Sigmoid colon (tissue), 4 donors: ENCODE measurements at regions not wholly inside any gene's neighbourhood (a gene's known extent, or its start where the extent isn't known, plus 50 kb on each side); places are given as distances from the start of the nearest gene placed in this dataset.

Source experiments
- CTCF ChIP-seq, 4 experiments: fragments of 450-650 bp in 3 of 4; fragments of 200-600 bp in 1 of 4; IDR thresholded peaks; one replicate each; pipeline ENCODE4 v1.5.1; 2016 to 2019; ENCODE audit warnings: antibody characterized with exemption in 4 of 4, mild to moderate bottlenecking in 3 of 4, moderate library complexity in 2 of 4
- POLR2AphosphoS5 ChIP-seq, 4 donors: sonication (generic); formaldehyde crosslinking; IDR thresholded peaks; one replicate each; pipeline ENCODE4 v1.6.1; 2017; ENCODE audit warnings: antibody characterized with exemption in 4 of 4

- TF ChIP-seq CTCF (IDR thresholded peaks at IDR 0.05), result no peak
- TF ChIP-seq POLR2AphosphoS5 (IDR thresholded peaks at IDR 0.05), result no peak
Observed at GRCh38 chr6:125474061-125474460, 172.3 kb upstream of the HDDC2 start.
